CD4-positive, alpha-beta T cell treated with Interleukin-4 for 4 hours (primary cell): ENCODE measurements at regions not wholly inside any gene's neighbourhood (a gene's known extent, or its start where the extent isn't known, plus 50 kb on each side); places are given as distances from the start of the nearest gene placed in this dataset.
"Not testable (repeated sequence)": the region's sequence is repeated elsewhere in the genome, so short reads cannot be mapped to it uniquely, and the experiment has no call there.

Source experiments
- DNase-seq: peaks from one replicate; pipeline ENCODE4 v3.0.0-alpha.2; 2020

GRCh38 chr7:81111358-81111757, 192.5 kb upstream of the SEMA3C start:
- DNase-seq, result no peak

- no peak for DNase-seq
Observed at GRCh38 chr7:81110673-81111072, 191.8 kb upstream of the SEMA3C start.

- DNase-seq, result no peak
Observed at GRCh38 chr7:81098213-81098612, 179.4 kb upstream of the SEMA3C start.

GRCh38 chr7:81094952-81095351, 176.1 kb upstream of the SEMA3C start:
- DNase-seq, result no peak

GRCh38 chr7:81081616-81082015, 162.8 kb upstream of the SEMA3C start:
- DNase-seq, result no peak

- DNase-seq, result no peak
Observed at GRCh38 chr7:81080553-81080952, 161.7 kb upstream of the SEMA3C start.

- no peak for DNase-seq
Observed at GRCh38 chr7:81079746-81080145, 160.9 kb upstream of the SEMA3C start.

- DNase-seq, result no peak
Observed at GRCh38 chr7:81075150-81075549, 156.3 kb upstream of the SEMA3C start.

- DNase-seq, result no peak
Observed at GRCh38 chr7:81074406-81074805, 155.6 kb upstream of the SEMA3C start.

GRCh38 chr7:81073931-81074251, 155.0 kb upstream of the SEMA3C start:
- no peak for DNase-seq

GRCh38 chr7:81070956-81071355, 152.1 kb upstream of the SEMA3C start:
- DNase-seq, result no peak

- DNase-seq, result no peak
Observed at GRCh38 chr7:81066797-81067196, 147.9 kb upstream of the SEMA3C start.

- DNase-seq, result no peak
Observed at GRCh38 chr7:81064426-81064825, 145.6 kb upstream of the SEMA3C start.

- no peak for DNase-seq
Observed at GRCh38 chr7:81062755-81063154, 143.9 kb upstream of the SEMA3C start.

- DNase-seq, result not testable (repeated sequence)
Observed at GRCh38 chr7:81057469-81057868, 138.6 kb upstream of the SEMA3C start.

GRCh38 chr7:81053623-81054022, 134.8 kb upstream of the SEMA3C start:
- no peak for DNase-seq

- DNase-seq, result no peak
Observed at GRCh38 chr7:81051811-81052413, 133.1 kb upstream of the SEMA3C start.

- no peak for DNase-seq
Observed at GRCh38 chr7:81045491-81046030, 126.7 kb upstream of the SEMA3C start.

GRCh38 chr7:81042646-81043045, 123.8 kb upstream of the SEMA3C start:
- DNase-seq, result not testable (repeated sequence)

- DNase-seq, result no peak
Observed at GRCh38 chr7:81040496-81040895, 121.6 kb upstream of the SEMA3C start.

GRCh38 chr7:81036871-81037270, 118.0 kb upstream of the SEMA3C start:
- no peak for DNase-seq

- no peak for DNase-seq
Observed at GRCh38 chr7:81036057-81036456, 117.2 kb upstream of the SEMA3C start.

GRCh38 chr7:81031996-81032395, 113.1 kb upstream of the SEMA3C start:
- no peak for DNase-seq

GRCh38 chr7:81031243-81031642, 112.4 kb upstream of the SEMA3C start:
- no peak for DNase-seq

GRCh38 chr7:81030472-81030871, 111.6 kb upstream of the SEMA3C start:
- no peak for DNase-seq
